Mesodermal cell (in vitro differentiated cells): ENCODE measurements at regions not wholly inside any gene's neighbourhood (a gene's known extent, or its start where the extent isn't known, plus 50 kb on each side); places are given as distances from the start of the nearest gene placed in this dataset.
"Not testable (repeated sequence)": the region's sequence is repeated elsewhere in the genome, so short reads cannot be mapped to it uniquely, and the experiment has no call there.

Source experiments
- H3K27ac ChIP-seq: 2 replicates; pipeline ENCODE4 v1.7.0; 2013; ENCODE audit warnings: mild to moderate bottlenecking, low read depth, low read length, moderate library complexity; ENCODE audit not compliant: severe bottlenecking
- H3K36me3 ChIP-seq: 2 replicates; pipeline ENCODE4 v1.7.1; 2013; ENCODE audit warnings: mild to moderate bottlenecking, low read length, moderate library complexity; ENCODE audit not compliant: control insufficient read depth, insufficient read depth
- H3K4me1 ChIP-seq: one replicate; pipeline ENCODE4 v1.7.1; 2013; ENCODE audit warnings: mild to moderate bottlenecking, low read length; ENCODE audit not compliant: insufficient read depth, control insufficient read depth, poor library complexity, severe bottlenecking
- H3K4me3 ChIP-seq: 2 replicates; pipeline ENCODE4 v1.7.0; 2013; ENCODE audit warnings: low read length, control low read depth, mild to moderate bottlenecking; ENCODE audit not compliant: insufficient read depth, poor library complexity, severe bottlenecking; ENCODE audit errors: extremely low read depth
- H3K9me3 ChIP-seq: 2 replicates; pipeline ENCODE4 v1.7.1; 2013; ENCODE audit warnings: mild to moderate bottlenecking, low read length, moderate library complexity; ENCODE audit not compliant: control insufficient read depth
- WGBS, 2 experiments: methylation state at CpG; one replicate each; pipeline ENCODE4 v1.1.5; 2013; ENCODE audit warnings: missing lambda C conversion rate in 2 of 2; ENCODE audit not compliant: insufficient coverage in 2 of 2; 5-methylcytosine and 5-hydroxymethylcytosine counted together

- H3K9me3 ChIP-seq = no peaks in the 10 kb centered on the region
- WGBS, 2 experiments = 54 to 62% methylated on average over 2 to 4 of the region's 4 CpGs
These were observed 279.8 kb downstream of the SEC23IP start for GRCh38 chr10:120172356-120172755.

GRCh38 chr10:120174491-120174890 lies 282.0 kb downstream of the SEC23IP start:
- Histone ChIP-seq H3K4me1 (peaks cover 6% of the 10 kb centered on the region), H3K9me3 (no peaks in the 10 kb centered on the region), H3K4me3 (no peak overlapping the region), H3K36me3 (no peaks in the 10 kb centered on the region), H3K27ac (no peak overlapping the region)
- 88% methylated on average over 1 of the region's 1 CpG; no CpG with 5 or more reads in 1 of the 2 experiments for WGBS, 2 experiments

More at GRCh38 chr10:120172356-120172755, 279.8 kb downstream of the SEC23IP start:
- Histone ChIP-seq H3K36me3 (no peaks in the 10 kb centered on the region), H3K4me3 (no peak overlapping the region), H3K4me1 (peaks cover 6% of the 10 kb centered on the region), H3K27ac (no peak overlapping the region)

DNA sequence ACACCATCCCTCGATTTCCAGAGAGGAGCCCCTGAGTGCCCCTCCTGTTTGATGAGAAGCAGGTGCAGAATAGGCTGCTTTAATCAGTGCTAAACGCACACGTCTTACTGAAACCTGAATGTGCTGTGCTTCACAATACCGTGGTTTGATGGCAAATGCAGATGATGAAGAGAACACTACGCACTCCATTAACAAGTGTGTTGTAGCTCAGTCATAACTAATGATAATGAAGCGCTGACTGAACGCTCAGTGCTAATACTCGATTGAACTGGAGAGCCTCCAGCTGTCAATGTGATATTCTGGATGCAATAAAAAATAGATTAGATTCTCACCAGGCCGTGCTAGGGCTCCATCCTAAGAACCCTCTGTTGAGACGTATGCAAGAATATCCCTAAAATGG lies 279.7 kb upstream of the PLPP4 start:
- WGBS, 2 experiments = 89 to 96% methylated on average over 4 to 8 of the region's 10 CpGs
- no peaks in the 10 kb centered on the region for H3K9me3 ChIP-seq
- no peaks in the 10 kb centered on the region for H3K36me3 ChIP-seq
- no peak overlapping the region for H3K4me3 ChIP-seq
- no peak overlapping the region for H3K27ac ChIP-seq
- peaks cover under 1% of the 10 kb centered on the region for H3K4me1 ChIP-seq

- H3K4me1 ChIP-seq = peaks cover 3% of the 10 kb centered on the region
- H3K4me3 ChIP-seq = no peak overlapping the region
- no peaks in the 10 kb centered on the region for H3K36me3 ChIP-seq
- no peaks in the 10 kb centered on the region for H3K9me3 ChIP-seq
- no peak overlapping the region for H3K27ac ChIP-seq
- 93 to 100% methylated on average over 3 of the region's 3 CpGs for WGBS, 2 experiments
These were observed 276.9 kb upstream of the PLPP4 start for GRCh38 chr10:120180160-120180559.

DNA sequence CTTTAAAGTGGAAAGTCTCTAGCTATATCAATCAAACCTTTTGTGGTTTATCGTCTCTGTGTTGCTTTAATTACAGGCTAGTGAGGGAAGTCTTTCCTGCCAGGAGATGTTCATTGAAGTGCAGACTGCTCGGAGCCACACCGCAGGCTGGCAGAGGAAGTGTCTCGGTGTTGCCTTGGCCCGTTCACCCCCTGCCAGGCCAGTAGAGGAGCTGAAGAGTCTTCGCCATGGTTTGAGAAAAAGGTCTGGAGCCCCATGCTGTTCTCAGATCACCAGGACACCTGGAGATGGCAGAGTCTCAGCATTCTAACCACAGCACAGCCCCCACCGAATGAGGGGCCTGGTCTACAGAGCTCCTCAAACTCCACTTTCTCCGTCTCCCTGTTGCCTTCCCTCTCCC lies 275.9 kb upstream of the PLPP4 start:
- no peaks in the 10 kb centered on the region for H3K9me3 ChIP-seq
- H3K36me3 ChIP-seq = no peaks in the 10 kb centered on the region
- no peak overlapping the region for H3K4me3 ChIP-seq
- H3K27ac ChIP-seq = no peak overlapping the region
- H3K4me1 ChIP-seq = peaks cover 3% of the 10 kb centered on the region
- 77 to 78% methylated on average over 7 of the region's 8 CpGs for WGBS, 2 experiments

DNA sequence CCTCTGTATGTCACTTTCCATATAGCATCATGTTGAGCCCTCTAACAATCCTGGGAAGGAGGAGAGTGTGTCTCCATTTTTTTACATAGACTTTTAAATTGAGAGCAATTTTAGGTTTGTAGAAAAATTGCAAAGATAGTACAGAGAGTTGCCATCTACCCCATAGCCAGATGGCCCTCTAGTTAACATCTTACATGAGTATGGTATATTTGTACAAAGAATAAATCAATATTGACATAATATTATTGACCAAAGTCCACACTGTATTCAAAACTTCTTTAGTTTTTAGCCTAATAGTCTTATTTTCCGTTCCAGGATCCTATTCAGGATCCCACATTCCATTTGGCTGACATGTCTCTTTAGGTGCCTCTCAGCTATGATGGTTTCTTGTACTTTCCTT lies 274.6 kb upstream of the PLPP4 start:
- 83% methylated on average over 1 of the region's 1 CpG; no CpG with 5 or more reads in 1 of the 2 experiments for WGBS, 2 experiments
- Histone ChIP-seq H3K4me1 (peaks cover 3% of the 10 kb centered on the region), H3K4me3 (no peak overlapping the region), H3K36me3 (no peaks in the 10 kb centered on the region), H3K27ac (no peak overlapping the region), H3K9me3 (no peaks in the 10 kb centered on the region)

- Histone ChIP-seq H3K4me3 (no peak overlapping the region), H3K36me3 (no peaks in the 10 kb centered on the region), H3K4me1 (peaks cover 3% of the 10 kb centered on the region), H3K9me3 (no peaks in the 10 kb centered on the region), H3K27ac (no peak overlapping the region)
- WGBS, 2 experiments = 94 to 100% methylated on average over 1 of the region's 3 CpGs
These were observed 273.5 kb upstream of the PLPP4 start for GRCh38 chr10:120183546-120183945.

- 60 to 80% methylated on average over 4 of the region's 7 CpGs for WGBS, 2 experiments
- no peaks in the 10 kb centered on the region for H3K36me3 ChIP-seq
- H3K27ac ChIP-seq = no peak overlapping the region
- no peak overlapping the region for H3K4me3 ChIP-seq
- peaks cover 7% of the 10 kb centered on the region for H3K4me1 ChIP-seq
- H3K9me3 ChIP-seq = no peaks in the 10 kb centered on the region
These were observed 272.3 kb upstream of the PLPP4 start for GRCh38 chr10:120184547-120185337.

DNA sequence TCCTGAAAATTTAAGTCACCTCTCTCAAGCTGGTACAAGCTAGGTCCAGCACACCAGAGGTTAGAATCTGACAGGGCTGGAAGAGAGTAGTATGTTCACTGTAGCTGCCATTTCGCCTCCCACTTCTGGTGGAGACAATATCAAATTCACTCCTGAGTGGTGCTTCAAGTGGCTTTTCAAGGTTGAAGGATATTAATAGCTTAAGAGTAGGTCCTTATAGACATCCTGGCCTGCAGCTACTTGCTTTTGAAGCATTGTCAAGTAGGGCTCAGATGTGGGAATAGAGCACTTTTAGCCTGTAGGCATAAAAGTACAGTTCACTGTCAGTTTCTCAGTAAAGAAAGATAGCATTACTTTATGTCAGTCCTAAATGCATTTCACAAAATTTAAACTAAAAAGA lies 270.5 kb upstream of the PLPP4 start:
- Histone ChIP-seq H3K9me3 (no peaks in the 10 kb centered on the region), H3K36me3 (no peaks in the 10 kb centered on the region), H3K27ac (no peak overlapping the region), H3K4me1 (peaks cover 7% of the 10 kb centered on the region), H3K4me3 (no peak overlapping the region)
- no CpG with 5 or more reads among the region's 1 CpG for WGBS, 2 experiments

GRCh38 chr10:120187168-120187567 lies 269.9 kb upstream of the PLPP4 start:
- not testable (repeated sequence) for H3K36me3 ChIP-seq, H3K4me3 ChIP-seq, H3K9me3 ChIP-seq, H3K4me1 ChIP-seq, H3K27ac ChIP-seq
- 88% methylated on average over 1 of the region's 1 CpG; no CpG with 5 or more reads in 1 of the 2 experiments for WGBS, 2 experiments

- Histone ChIP-seq H3K4me1 (peaks cover 3% of the 10 kb centered on the region), H3K27ac (no peak overlapping the region), H3K4me3 (no peak overlapping the region), H3K36me3 (no peaks in the 10 kb centered on the region), H3K9me3 (no peaks in the 10 kb centered on the region)
- WGBS, 2 experiments = 90% methylated on average over 2 of the region's 2 CpGs; no CpG with 5 or more reads in 1 of the 2 experiments
These were observed 268.1 kb upstream of the PLPP4 start for GRCh38 chr10:120188950-120189349.
